Testis (tissue), 2 donors: ENCODE measurements at regions not wholly inside any gene's neighbourhood (a gene's known extent, or its start where the extent isn't known, plus 50 kb on each side); places are given as distances from the start of the nearest gene placed in this dataset.

Experiments used
- DNase-seq: peaks from one replicate; pipeline ENCODE4 v3.0.0-alpha.2; 2019
- H3K27ac ChIP-seq, 2 donors: fragments of 200-600 bp; sonication (generic); one replicate each; pipeline ENCODE4 v1.5.1; 2019
- H3K27me3 ChIP-seq: fragments of 200-600 bp; sonication (generic); one replicate; pipeline ENCODE4 v1.5.1; 2019
- H3K36me3 ChIP-seq: fragments of 200-600 bp; sonication (generic); one replicate; pipeline ENCODE4 v1.5.1; 2017; ENCODE audit warnings: low read depth; ENCODE audit errors: missing control alignments
- H3K4me1 ChIP-seq: fragments of 200-600 bp; sonication (generic); one replicate; pipeline ENCODE4 v1.5.1; 2019
- H3K4me3 ChIP-seq, 2 donors: fragments of 200-600 bp; sonication (generic); one replicate each; pipeline ENCODE4 v1.5.1; 2017 to 2019
- H3K9me3 ChIP-seq: fragments of 200-600 bp; sonication (generic); one replicate; pipeline ENCODE4 v1.5.1; 2017
- POLR2A ChIP-seq: fragments of 450-650 bp; IDR thresholded peaks from one replicate; pipeline ENCODE4 v1.6.1; 2017; ENCODE audit warnings: antibody characterized with exemption, mild to moderate bottlenecking, moderate library complexity
- WGBS, 2 donors: methylation state at CpG; one replicate each; pipeline ENCODE4 v1.1.5; 2018; 5-methylcytosine and 5-hydroxymethylcytosine counted together
- intact Hi-C: fragments of 100-400 bp; cut with DNase I; formaldehyde crosslinking; loops from one replicate; pipeline ENCODE4 v1.15.1; 2023; ENCODE audit warnings: low total_unique reads
- TF ChIP-seq, protein P1 (sequence below), 3 experiments: fragments of 450-650 bp in 2 of 3; fragments of 200-600 bp in 1 of 3; sonication (generic) in 1 of 3; IDR thresholded peaks; one replicate each; pipeline ENCODE4 v1.5.1; 2016 to 2019; ENCODE audit warnings: antibody characterized with exemption in 3 of 3, mild to moderate bottlenecking in 2 of 3, moderate library complexity in 1 of 3

DNA sequence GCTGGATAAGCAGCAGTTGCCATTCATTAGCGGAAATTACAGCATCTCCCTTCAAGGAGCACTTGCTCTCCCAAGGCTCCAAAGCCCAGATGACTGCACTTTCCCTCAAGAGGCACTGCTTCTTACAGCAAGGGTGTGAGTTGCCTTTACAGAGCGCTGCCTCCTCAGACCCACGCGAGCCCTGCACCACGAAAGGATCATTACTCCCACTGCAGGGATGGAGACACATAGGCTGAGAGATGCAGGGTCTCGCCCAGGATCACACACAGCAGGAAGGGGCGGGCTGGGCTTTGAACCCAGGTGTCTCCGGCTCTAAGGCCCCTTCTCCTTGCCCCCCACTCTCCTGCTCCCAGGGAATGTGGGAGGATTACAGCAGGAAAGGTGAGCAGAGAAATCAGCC lies 405.5 kb downstream of the MATN1 start:
- WGBS, 2 donors: 56 to 78% methylated on average over 8 of the region's 8 CpGs
- Histone ChIP-seq H3K4me1 (no peaks in the 10 kb centered on the region), H3K9me3 (no peaks in the 10 kb centered on the region), H3K36me3 (no peaks in the 10 kb centered on the region), H3K27me3 (no peaks in the 10 kb centered on the region), H3K4me3 (no peak overlapping the region), H3K27ac (no peak overlapping the region)
- intact Hi-C loops: no loop called here
- no peak for TF ChIP-seq POLR2A
- TF ChIP-seq, protein P1, sequence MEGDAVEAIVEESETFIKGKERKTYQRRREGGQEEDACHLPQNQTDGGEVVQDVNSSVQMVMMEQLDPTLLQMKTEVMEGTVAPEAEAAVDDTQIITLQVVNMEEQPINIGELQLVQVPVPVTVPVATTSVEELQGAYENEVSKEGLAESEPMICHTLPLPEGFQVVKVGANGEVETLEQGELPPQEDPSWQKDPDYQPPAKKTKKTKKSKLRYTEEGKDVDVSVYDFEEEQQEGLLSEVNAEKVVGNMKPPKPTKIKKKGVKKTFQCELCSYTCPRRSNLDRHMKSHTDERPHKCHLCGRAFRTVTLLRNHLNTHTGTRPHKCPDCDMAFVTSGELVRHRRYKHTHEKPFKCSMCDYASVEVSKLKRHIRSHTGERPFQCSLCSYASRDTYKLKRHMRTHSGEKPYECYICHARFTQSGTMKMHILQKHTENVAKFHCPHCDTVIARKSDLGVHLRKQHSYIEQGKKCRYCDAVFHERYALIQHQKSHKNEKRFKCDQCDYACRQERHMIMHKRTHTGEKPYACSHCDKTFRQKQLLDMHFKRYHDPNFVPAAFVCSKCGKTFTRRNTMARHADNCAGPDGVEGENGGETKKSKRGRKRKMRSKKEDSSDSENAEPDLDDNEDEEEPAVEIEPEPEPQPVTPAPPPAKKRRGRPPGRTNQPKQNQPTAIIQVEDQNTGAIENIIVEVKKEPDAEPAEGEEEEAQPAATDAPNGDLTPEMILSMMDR (IDR thresholded peaks at IDR 0.05): no peak
- DNase-seq: no peak

DNA sequence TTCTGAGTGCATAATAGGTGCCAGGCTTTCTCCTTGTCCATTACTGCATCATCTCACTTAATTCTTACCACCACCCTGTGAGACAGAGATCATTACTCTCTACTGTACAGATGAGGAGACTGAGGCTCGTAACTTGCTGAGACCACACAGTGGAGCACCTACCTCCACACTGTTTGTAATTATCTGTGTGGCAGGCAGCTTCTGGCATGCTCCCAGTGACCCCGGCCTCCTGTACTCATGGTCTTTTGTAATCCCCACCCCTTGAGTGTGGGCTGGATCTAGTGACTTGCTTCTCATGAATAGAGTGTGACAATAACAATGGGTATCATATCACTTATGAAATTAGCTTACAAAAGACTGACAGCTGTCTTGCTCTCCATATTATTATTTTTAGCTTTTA lies 407.3 kb downstream of the MATN1 start:
- DNase-seq: no peak
- intact Hi-C loops: no loop called here
- WGBS, 2 donors: 88 to 92% methylated on average over 2 of the region's 2 CpGs
- H3K27ac ChIP-seq: no peak overlapping the region
- no peaks in the 10 kb centered on the region for H3K4me1 ChIP-seq
- H3K27me3 ChIP-seq: no peaks in the 10 kb centered on the region
- no peak overlapping the region for H3K4me3 ChIP-seq
- H3K9me3 ChIP-seq: no peaks in the 10 kb centered on the region
- H3K36me3 ChIP-seq: no peaks in the 10 kb centered on the region
- TF ChIP-seq, protein P1 (IDR thresholded peaks at IDR 0.05): no peak
- no peak for TF ChIP-seq POLR2A

DNA sequence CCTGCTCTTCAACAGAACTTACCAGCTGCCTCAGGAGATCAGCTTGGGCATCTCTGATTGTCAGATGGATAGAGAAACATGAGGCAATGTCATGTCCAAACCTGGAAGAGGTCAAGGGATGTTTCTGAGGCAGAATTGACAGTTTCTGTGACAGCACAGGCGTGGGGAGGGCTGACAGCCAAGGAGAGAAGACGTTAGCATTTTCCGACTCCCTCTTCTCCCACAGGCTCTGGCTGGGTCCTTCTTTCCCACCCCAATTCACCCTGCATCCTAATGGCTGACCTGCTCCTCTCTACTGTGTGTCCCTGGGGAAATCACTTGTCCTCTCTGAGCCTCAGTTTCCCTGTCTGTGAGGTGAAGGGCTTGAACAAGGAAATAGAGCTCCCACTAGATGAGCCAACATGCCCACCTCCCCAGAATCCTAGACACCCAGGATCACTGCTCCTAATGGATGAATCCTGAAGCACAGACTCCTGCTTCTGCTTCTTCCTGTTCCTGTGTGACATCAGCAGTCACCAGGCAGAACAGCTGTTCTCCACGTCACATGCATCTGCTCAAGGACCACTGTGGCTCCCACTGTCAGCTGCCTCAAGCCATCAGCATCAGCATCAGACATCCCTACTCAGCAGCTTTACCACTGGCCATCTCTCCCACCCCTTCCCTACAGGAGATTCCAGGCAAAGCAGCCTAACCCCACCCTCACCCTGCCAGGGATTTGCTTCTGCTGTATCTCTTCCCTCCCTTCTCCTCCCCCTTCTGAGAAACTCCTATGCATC lies 408.0 kb downstream of the MATN1 start:
- intact Hi-C loops: no loop called here
- no peak for DNase-seq
- Histone ChIP-seq H3K4me1 (no peaks in the 10 kb centered on the region), H3K27me3 (no peaks in the 10 kb centered on the region), H3K36me3 (no peaks in the 10 kb centered on the region), H3K9me3 (no peaks in the 10 kb centered on the region), H3K27ac (no peak overlapping the region), H3K4me3 (no peak overlapping the region)
- TF ChIP-seq, protein P1 (IDR thresholded peaks at IDR 0.05): no peak
- no peak for TF ChIP-seq POLR2A
- 53 to 61% methylated on average over 4 of the region's 4 CpGs for WGBS, 2 donors

DNA sequence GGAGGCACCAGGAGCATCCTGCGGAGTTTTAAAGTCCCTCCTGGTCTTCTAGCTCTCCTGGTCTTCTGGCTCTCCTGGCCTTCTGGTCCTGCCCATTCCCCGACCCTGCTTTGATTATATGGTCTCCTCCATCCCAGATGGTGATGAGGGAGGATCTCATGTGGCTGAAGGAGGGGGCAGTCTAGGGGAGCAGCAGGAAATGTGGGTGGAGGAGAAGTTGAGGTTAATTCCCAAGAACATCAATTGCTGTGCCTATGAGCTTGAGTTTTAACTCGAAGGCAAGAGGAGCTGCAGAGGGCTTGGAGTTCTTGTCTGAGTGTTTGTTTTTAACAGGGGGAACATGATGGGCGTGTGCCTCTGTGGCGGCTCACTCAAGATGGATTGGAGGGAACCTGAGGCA lies 408.8 kb downstream of the MATN1 start:
- no peak for TF ChIP-seq POLR2A
- TF ChIP-seq, protein P1 (IDR thresholded peaks at IDR 0.05): no peak
- H3K27me3 ChIP-seq: no peaks in the 10 kb centered on the region
- intact Hi-C loops: no loop called here
- H3K27ac ChIP-seq: no peak overlapping the region
- H3K9me3 ChIP-seq: no peaks in the 10 kb centered on the region
- WGBS, 2 donors: 70 to 71% methylated on average over 5 of the region's 5 CpGs
- DNase-seq: no peak
- H3K4me1 ChIP-seq: no peaks in the 10 kb centered on the region
- no peak overlapping the region for H3K4me3 ChIP-seq
- no peaks in the 10 kb centered on the region for H3K36me3 ChIP-seq

DNA sequence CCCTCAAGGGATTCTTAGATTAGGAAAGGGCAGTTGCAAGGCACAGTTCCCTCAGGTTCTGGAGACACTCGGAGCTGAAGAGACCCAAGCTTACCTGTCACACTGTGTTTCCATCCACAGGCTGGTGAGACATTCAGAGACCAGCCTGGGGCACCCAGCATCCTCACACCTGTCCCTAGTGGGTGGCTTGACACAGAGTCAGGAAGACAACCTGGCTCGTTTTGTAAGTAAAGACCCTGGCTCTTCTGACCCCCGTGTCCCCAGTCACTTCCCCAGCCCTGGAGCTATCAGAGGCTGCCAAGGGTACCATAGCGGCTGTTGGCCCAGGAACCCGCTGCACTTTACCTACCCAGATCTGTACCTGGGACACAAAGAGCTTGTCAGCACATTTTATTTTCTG lies 409.8 kb downstream of the MATN1 start:
- WGBS, 2 donors: 90 to 100% methylated on average over 3 to 5 of the region's 5 CpGs
- Histone ChIP-seq H3K27me3 (no peaks in the 10 kb centered on the region), H3K27ac (no peak overlapping the region), H3K4me1 (no peaks in the 10 kb centered on the region), H3K9me3 (no peaks in the 10 kb centered on the region), H3K4me3 (no peak overlapping the region), H3K36me3 (no peaks in the 10 kb centered on the region)
- intact Hi-C loops: no loop called here
- TF ChIP-seq POLR2A: no peak
- TF ChIP-seq, protein P1 (IDR thresholded peaks at IDR 0.05): no peak
- DNase-seq: peak; percentile 9
